HEK293T (cell line): ENCODE measurements at regions not wholly inside any gene's neighbourhood (a gene's known extent, or its start where the extent isn't known, plus 50 kb on each side); places are given as distances from the start of the nearest gene placed in this dataset.

Experiments used
- BHLHE40 ChIP-seq: fragments of 450-650 bp; IDR thresholded peaks from 2 replicates; pipeline ENCODE4 v1.6.1; 2016; ENCODE audit warnings: mild to moderate bottlenecking, moderate library complexity, borderline replicate concordance
- FOXA1 ChIP-seq: fragments of 450-650 bp; IDR thresholded peaks from 2 replicates; pipeline ENCODE4 v1.6.1; 2016; ENCODE audit warnings: mild to moderate bottlenecking
- NFRKB ChIP-seq: fragments of 450-650 bp; IDR thresholded peaks from 2 replicates; pipeline ENCODE4 v1.6.1; 2016; ENCODE audit warnings: mild to moderate bottlenecking, moderate library complexity

- no peak for TF ChIP-seq BHLHE40
- TF ChIP-seq NFRKB = no peak
- no peak for TF ChIP-seq FOXA1
These were observed 190.1 kb upstream of the WWC1 start for GRCh38 chr5:168101352-168101751.
